ENCODE measurements at regions not wholly inside any gene's neighbourhood (a gene's known extent, or its start where the extent isn't known, plus 50 kb on each side); places are given as distances from the start of the nearest gene placed in this dataset.

GRCh38 chr4:14264437-14264836 lies 636.9 kb upstream of the BOD1L1 start:
- DNase-seq: no peak

GRCh38 chr4:14265651-14266050 lies 638.1 kb upstream of the BOD1L1 start:
- DNase-seq: no peak

DNA sequence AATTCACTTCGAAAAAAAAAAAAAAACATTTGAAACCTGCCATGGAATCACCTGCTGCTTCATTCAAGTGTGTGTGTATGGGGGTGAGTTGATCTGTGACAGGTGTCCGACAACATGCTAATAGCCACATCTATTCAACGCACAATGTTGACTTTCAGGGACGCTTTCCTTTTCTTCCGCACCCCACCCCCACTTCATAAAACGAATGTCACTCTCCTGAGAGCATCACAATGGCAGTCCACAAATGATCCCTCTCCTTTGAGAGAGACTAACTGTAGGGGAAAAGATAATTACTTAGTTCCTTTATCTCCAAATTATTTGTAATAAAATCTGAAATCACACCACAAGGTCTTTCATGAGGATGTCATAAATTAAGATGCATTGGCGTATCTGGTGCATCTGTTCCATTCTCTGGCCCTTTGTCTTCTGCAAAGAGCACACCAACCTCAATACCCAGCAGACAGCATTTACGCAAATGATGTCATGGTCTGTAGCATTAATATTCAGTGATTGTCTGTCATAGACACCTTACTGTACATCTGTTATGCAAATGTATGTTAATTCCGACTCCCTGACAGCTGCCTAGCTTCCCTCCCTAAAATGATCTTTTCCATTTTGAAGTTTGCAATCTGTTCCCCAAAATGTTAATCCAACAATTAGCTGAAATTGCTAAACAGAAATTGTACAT lies 640.0 kb upstream of the BOD1L1 start:
- DNase-seq: no peak

DNA sequence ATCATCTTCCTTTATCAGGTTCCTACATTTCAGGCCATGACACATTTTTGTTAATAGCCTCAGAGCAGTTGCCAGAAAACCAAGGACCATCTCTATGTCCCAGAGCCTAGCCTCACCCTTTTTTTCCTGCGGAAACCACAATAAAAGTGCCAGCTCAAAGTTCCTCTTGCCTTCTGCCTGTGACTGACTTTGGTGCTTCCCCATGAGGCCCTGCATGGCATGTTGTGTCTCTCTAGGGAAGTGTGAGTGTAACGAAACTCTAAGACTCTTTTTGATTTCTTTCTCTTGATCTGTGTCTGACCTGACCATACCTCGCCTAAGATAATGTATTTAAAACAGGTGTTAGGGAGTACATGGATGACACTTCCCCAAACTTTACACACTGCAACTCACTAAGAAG lies 642.3 kb upstream of the BOD1L1 start:
- DNase-seq: no peak

DNA sequence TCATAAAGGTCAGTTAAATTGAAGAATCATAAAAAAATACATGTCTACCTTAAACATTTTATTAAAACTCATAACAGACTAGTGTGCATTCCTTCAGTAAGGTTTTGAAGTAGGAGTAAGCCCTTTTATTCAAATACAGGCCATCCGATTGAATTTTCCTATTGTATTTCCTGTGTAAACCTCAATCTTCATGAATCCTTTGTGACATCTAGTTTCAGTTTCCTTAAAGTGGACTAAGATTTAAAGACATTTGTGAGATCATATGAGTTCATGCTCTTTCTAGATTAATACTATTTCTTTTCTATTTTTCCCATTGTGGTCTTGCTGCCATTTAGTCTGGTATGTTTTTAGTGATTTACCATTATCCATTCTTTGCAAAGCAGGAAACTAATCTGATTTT lies 644.7 kb upstream of the BOD1L1 start:
- no peak for DNase-seq

DNA sequence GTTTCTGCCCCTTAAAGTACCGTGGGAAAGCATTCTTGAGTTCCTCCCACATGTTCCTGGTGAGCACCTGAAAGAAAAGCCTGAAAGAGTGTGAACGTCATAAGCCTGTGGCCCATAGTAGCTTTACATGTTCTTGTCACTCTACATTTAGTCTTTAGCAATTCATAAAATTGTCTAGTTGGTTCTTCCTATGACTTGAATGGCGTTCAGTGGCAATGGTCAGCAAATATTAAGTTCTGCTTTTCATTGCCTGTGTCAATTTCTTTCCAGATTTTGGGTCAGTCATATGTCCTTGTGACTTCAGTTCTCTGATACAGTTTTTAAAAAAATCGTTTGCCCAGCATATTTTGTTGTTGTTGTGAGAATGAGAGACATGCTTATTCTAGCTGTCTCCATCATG lies 650.0 kb upstream of the BOD1L1 start:
- DNase-seq: no peak

GRCh38 chr4:14280567-14280966 lies 653.0 kb upstream of the BOD1L1 start:
- DNase-seq: no peak

- DNase-seq: no peak
Measured at GRCh38 chr4:14284578-14284977, 657.1 kb upstream of the BOD1L1 start.

DNA sequence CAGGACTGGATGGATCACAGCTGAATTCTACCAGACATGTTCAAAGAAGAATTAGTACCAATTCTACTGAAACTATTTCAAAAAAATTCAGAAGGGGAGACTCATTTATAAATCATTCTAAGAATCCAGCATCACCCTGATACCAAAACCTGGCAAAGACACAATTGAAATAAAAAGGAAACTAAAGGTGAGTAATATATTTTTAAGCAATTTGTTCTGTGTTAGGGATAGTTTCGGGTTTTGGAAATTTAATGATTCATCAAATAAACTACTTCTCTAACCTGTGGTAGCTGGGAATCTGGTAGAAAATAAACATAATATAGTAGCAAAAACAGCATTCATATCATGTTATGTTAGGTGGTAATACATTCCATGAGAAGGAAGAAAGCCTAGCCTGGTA lies 662.2 kb upstream of the BOD1L1 start:
- no peak for DNase-seq

- DNase-seq: no peak
Measured at GRCh38 chr4:14293582-14293981, 666.1 kb upstream of the BOD1L1 start.

DNA sequence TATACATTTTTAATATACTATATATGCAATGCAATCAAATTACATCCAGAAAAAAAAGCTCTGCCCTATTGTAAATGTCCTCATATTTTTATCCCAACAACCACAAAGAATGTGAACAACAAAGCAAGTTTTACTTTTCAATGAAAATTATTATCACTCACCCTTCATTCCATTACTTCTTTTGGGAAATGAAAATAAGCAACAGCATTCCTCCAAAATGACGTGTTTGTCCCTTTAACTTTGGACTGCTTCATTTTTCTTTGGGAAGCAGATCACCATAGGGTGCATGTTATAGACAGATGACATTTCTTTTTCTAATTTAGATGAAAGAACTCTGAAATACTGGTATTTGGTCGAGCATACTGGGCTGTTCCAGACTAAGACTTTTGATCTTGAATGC lies 667.1 kb upstream of the BOD1L1 start:
- no peak for DNase-seq

GRCh38 chr4:14299166-14299565 lies 671.6 kb upstream of the BOD1L1 start:
- no peak for DNase-seq

GRCh38 chr4:14302021-14302420 lies 674.5 kb upstream of the BOD1L1 start:
- DNase-seq: no peak

DNA sequence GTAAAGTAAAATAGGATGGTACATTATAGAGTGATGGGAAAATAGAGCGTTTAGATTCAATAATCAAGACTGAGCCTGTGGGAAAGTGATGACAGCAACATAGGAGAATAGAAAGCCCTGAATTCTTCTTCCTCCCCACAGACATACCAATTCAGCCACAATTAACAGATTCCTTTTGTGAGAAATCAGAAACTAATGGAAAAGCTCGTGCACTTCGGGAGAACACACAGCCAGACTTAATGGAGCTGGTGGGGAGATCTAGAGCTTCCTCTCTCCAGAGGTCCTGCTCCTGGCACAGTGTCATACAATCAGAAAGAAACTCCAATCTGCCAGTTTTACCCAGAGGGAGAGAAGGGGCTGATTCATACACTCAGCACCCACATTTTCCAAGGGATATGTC lies 676.3 kb upstream of the BOD1L1 start:
- DNase-seq: no peak

GRCh38 chr4:14308229-14308651 lies 680.7 kb upstream of the BOD1L1 start:
- DNase-seq: no peak

DNA sequence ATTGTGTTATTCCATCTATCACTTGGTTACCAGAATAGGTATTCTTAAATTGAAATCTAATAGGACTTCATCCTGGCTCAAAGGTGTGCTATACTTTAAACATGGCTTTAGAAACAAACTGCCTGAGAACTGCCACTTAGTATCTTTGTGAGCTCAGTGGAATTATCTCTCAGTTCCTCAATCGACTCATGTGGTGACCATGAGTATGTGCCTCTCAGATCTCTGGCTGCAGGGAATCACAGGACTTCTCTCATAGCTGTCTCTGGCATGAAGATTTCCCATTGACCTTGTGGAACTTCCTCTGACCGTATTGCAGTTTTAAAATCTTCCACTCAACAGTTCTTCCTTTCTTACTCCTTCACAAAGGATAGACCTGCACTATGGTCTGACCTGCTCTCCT lies 681.9 kb upstream of the BOD1L1 start:
- no peak for DNase-seq

GRCh38 chr4:14313757-14314156 lies 686.2 kb upstream of the BOD1L1 start:
- DNase-seq: no peak

DNA sequence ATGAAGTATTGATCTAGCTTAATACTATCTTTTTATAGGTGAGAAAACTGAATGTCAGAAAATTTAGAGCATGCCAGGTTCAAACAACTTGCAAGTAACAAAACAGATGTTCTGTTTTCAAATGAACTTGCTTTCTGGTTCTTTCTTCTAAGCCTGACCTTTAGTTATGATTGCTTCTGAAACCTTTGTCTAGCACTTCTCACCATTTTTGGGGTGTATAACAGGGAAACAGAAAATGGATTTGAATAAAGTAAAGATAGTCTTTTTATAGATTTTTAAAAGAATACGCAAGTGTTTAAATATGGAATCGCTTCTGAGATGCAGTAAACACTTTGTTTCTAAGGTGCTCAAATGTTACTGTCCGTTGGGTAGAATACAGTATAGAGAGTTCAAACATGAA lies 687.2 kb upstream of the CPEB2 start:
- no peak for DNase-seq

- DNase-seq: no peak
Measured at GRCh38 chr4:14317351-14317750, 684.9 kb upstream of the CPEB2 start.

DNA sequence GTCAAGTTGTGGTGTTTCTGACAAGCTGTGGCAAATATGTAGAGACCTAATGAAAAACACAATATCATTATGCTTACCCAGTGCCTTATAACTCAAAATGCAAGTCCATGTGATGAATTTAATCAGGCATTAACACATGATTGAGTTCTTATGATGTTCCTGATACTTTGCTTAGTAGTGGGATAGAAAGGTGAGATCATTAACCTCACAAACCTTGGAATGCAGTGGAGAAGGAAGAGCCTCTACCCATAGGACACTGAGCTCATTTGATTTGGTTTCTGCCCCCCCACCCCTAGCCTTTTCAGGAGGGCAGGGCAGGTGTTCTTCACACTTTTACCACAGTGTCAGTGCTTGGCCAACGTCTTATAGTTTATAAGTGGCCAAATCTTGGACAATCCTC lies 683.6 kb upstream of the CPEB2 start:
- DNase-seq: no peak

DNA sequence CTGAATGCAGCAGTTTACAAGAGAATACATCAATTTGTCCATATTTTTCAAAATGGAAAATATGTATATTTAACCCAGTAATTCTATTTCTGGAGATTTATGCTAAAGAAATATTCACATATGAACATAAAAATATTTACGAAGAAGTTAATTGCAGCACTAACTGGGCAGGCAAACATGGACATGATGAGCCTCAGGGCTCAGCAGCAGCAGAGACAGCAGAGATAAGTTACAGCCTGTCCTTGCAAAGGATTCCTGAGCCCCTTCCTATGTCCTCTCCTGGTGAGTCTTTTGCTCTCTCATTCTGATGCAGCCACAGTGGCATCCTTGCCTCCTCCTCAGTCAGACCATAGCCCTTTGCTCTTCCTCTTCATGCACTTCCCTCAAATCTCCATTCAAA lies 680.6 kb upstream of the CPEB2 start:
- DNase-seq: no peak

- DNase-seq: no peak
Measured at GRCh38 chr4:14323191-14323590, 679.1 kb upstream of the CPEB2 start.

GRCh38 chr4:14329228-14329627 lies 673.1 kb upstream of the CPEB2 start:
- DNase-seq: no peak

- no peak for DNase-seq
Measured at GRCh38 chr4:14333616-14334015, 668.7 kb upstream of the CPEB2 start.

DNA sequence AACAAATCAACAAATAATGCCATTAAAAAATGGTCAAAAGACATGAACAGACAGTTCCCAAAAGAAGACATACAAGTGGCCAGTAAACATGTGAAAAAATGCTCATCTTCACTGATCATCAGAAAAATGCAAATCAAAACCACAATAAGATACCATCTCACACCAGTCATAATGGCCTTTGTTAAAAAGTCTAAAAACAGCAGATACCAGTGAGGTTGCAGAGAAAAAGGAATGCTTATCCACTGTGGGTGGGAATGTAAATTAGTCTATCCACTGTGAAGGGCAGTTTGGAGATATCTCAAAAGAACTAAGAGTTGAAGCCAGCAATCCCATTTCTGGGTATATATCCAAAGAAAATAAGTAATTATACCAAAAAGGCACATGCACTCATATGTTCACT lies 668.1 kb upstream of the CPEB2 start:
- no peak for DNase-seq

GRCh38 chr4:14335872-14336271 lies 666.4 kb upstream of the CPEB2 start:
- no peak for DNase-seq
